ENCODE measurements at regions not wholly inside any gene's neighbourhood (a gene's known extent, or its start where the extent isn't known, plus 50 kb on each side); places are given as distances from the start of the nearest gene placed in this dataset.

DNA sequence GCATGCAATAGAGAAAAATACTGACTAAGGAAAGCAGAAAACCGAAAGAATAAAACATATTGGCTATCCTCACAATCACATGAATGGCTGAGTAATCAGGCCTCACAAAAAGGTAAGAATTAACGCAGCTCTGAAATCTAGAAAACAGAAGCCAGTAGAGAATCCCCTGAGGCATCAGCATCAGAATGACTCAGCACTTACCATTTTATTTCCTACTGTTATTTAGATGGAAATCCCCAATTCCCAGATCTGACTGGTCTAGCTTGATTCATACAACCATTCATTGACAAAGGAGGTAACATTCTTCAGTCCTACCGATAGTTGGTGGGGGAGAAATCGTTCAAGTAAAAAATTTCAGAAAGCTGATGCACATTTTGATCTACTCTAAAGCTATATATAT lies 1408.4 kb upstream of the WWC1 start:
- H3K4me1 Mint-ChIP-seq, result no peaks in the 10 kb centered on the region

GRCh38 chr5:166898166-166898565 lies 1393.3 kb upstream of the WWC1 start:
- no peak overlapping the region for H3K4me3 ChIP-seq (ENCODE audit: low read length in 2 of 2)
- no peaks in the 10 kb centered on the region for H3K9me3 ChIP-seq (ENCODE audit: control insufficient read depth in 1 of 2, low read length in 2 of 2)
- intact Hi-C loops (cut with micrococcal nuclease), result no loop called here
- H3K27me3 ChIP-seq (ENCODE audit: insufficient read depth, low read length), result no peaks in the 10 kb centered on the region
- H3K27ac Mint-ChIP-seq, result no peak overlapping the region
- no peak overlapping the region for H3K27ac ChIP-seq (ENCODE audit: low read depth, low read length)
- no peak overlapping the region for H3K4me3 Mint-ChIP-seq
- no peaks in the 10 kb centered on the region for H3K4me1 ChIP-seq (ENCODE audit: insufficient read depth, low read length)
- ChIA-PET POLR2A (ENCODE audit: partially characterized antibody) (no interaction called here), CTCF (ENCODE audit: partially characterized antibody) (no interaction called here)
- no peaks in the 10 kb centered on the region for H3K36me3 ChIP-seq (ENCODE audit: insufficient read depth, low read length)
- no peak for DNase-seq
- no peaks in the 10 kb centered on the region for H3K36me3 Mint-ChIP-seq
- peaks cover 0 to 6% (median 4%) of the 10 kb centered on the region in 8 donors for H3K9me3 Mint-ChIP-seq
- no peaks in the 10 kb centered on the region for H3K4me1 Mint-ChIP-seq
- no peaks in the 10 kb centered on the region for H3K27me3 Mint-ChIP-seq

More for the DNA sequence above, 1408.4 kb upstream of the WWC1 start:
- Histone ChIP-seq H3K27me3 (ENCODE audit: insufficient read depth, low read length) (no peaks in the 10 kb centered on the region), H3K36me3 (ENCODE audit: insufficient read depth, low read length) (no peaks in the 10 kb centered on the region), H3K27ac (ENCODE audit: low read depth, low read length) (no peak overlapping the region), H3K9me3 (ENCODE audit: control insufficient read depth in 1 of 2, low read length in 2 of 2) (no peaks in the 10 kb centered on the region), H3K4me1 (ENCODE audit: insufficient read depth, low read length) (no peaks in the 10 kb centered on the region), H3K4me3 (ENCODE audit: low read length in 2 of 2) (no peak overlapping the region)
- H3K36me3 Mint-ChIP-seq, result no peaks in the 10 kb centered on the region
- no peak overlapping the region for H3K27ac Mint-ChIP-seq
- H3K4me3 Mint-ChIP-seq, result no peak overlapping the region
- no peak for DNase-seq
- POLR2A ChIA-PET (ENCODE audit: partially characterized antibody), result no interaction called here
- CTCF ChIA-PET (ENCODE audit: partially characterized antibody), result no interaction called here
- H3K9me3 Mint-ChIP-seq, result peaks cover 0 to 8% (median 0%) of the 10 kb centered on the region in 8 donors
- intact Hi-C loops (cut with micrococcal nuclease), result no loop called here
- H3K27me3 Mint-ChIP-seq, result no peaks in the 10 kb centered on the region

- ChIA-PET CTCF (ENCODE audit: partially characterized antibody) (no interaction called here), POLR2A (ENCODE audit: partially characterized antibody) (no interaction called here)
- no peak overlapping the region for H3K4me3 Mint-ChIP-seq
- intact Hi-C loops (cut with micrococcal nuclease), result no loop called here
- no peaks in the 10 kb centered on the region for H3K36me3 Mint-ChIP-seq
- H3K4me1 ChIP-seq (ENCODE audit: insufficient read depth, low read length), result no peaks in the 10 kb centered on the region
- H3K9me3 ChIP-seq (ENCODE audit: control insufficient read depth in 1 of 2, low read length in 2 of 2), result no peaks in the 10 kb centered on the region
- no peak overlapping the region for H3K27ac ChIP-seq (ENCODE audit: low read depth, low read length)
- no peak overlapping the region for H3K27ac Mint-ChIP-seq
- no peak for DNase-seq
- no peaks in the 10 kb centered on the region for H3K36me3 ChIP-seq (ENCODE audit: insufficient read depth, low read length)
- no peaks in the 10 kb centered on the region for H3K4me1 Mint-ChIP-seq
- no peaks in the 10 kb centered on the region for H3K27me3 Mint-ChIP-seq
- no peak overlapping the region for H3K4me3 ChIP-seq (ENCODE audit: low read length in 2 of 2)
- H3K27me3 ChIP-seq (ENCODE audit: insufficient read depth, low read length), result no peaks in the 10 kb centered on the region
- H3K9me3 Mint-ChIP-seq, result peaks cover 0 to 6% (median 3%) of the 10 kb centered on the region in 8 donors
These were observed 1392.1 kb upstream of the WWC1 start for GRCh38 chr5:166899343-166899742.

DNA sequence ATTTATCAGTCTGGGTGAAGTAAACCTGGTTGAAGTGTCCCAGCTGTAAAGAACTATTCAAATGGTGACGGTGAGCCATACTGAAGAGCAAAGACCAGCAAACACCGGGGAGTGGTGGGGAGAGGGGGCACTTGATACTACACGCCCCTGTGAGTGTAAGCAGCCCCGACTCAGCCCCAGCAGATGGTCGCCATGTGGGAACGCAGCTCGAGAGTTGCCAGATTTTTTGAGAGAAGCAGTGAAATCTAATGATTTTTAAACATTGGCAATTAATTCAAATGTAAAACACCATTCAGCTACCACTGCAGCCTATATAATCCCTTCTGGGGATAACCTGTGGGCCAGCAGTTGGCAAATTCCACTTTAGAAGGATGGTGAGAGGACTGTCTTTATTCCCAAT lies 1386.9 kb upstream of the WWC1 start:
- H3K36me3 ChIP-seq (ENCODE audit: insufficient read depth, low read length), result no peaks in the 10 kb centered on the region
- no peak for DNase-seq
- POLR2A ChIA-PET (ENCODE audit: partially characterized antibody), result no interaction called here
- H3K27ac ChIP-seq (ENCODE audit: low read depth, low read length), result no peak overlapping the region
- H3K9me3 ChIP-seq (ENCODE audit: control insufficient read depth in 1 of 2, low read length in 2 of 2), result no peaks in the 10 kb centered on the region
- no peaks in the 10 kb centered on the region for H3K27me3 Mint-ChIP-seq
- no peaks in the 10 kb centered on the region for H3K4me1 ChIP-seq (ENCODE audit: insufficient read depth, low read length)
- peaks cover 0 to 9% (median 2%) of the 10 kb centered on the region in 8 donors for H3K9me3 Mint-ChIP-seq
- no peaks in the 10 kb centered on the region for H3K4me1 Mint-ChIP-seq
- H3K4me3 Mint-ChIP-seq, result no peak overlapping the region
- H3K27ac Mint-ChIP-seq, result no peak overlapping the region
- intact Hi-C loops (cut with micrococcal nuclease), result no loop called here
- H3K4me3 ChIP-seq (ENCODE audit: low read length in 2 of 2), result no peak overlapping the region
- H3K27me3 ChIP-seq (ENCODE audit: insufficient read depth, low read length), result no peaks in the 10 kb centered on the region
- CTCF ChIA-PET (ENCODE audit: partially characterized antibody), result no interaction called here
- H3K36me3 Mint-ChIP-seq, result no peaks in the 10 kb centered on the region

GRCh38 chr5:166906991-166907713 lies 1384.3 kb upstream of the WWC1 start:
- Mint-ChIP-seq H3K9me3 (peaks cover 0 to 8% (median 0%) of the 10 kb centered on the region in 8 donors), H3K27me3 (no peaks in the 10 kb centered on the region), H3K27ac (no peak overlapping the region)

DNA sequence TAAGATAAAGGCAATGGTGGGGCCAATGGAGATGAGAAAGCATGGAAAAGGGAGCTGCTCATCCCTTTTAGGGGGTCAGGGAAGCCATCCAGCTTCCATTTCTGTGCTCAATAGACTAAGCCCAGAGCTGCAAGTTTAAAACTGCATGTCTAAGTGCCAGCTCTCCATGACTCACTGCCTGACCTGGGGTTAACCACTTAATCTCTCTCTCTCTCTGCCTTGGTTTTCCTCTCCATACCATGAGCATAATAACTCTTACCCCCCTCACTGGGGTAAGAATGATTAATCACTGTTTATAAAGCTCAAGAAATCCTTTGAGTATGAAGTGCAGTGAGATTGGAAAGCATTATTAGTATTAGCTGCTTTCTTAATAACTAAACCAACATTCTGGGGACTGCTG lies 1382.4 kb upstream of the WWC1 start:
- Histone ChIP-seq H3K27me3 (ENCODE audit: insufficient read depth, low read length) (no peaks in the 10 kb centered on the region), H3K4me1 (ENCODE audit: insufficient read depth, low read length) (no peaks in the 10 kb centered on the region), H3K9me3 (ENCODE audit: control insufficient read depth in 1 of 2, low read length in 2 of 2) (no peaks in the 10 kb centered on the region), H3K27ac (ENCODE audit: low read depth, low read length) (no peak overlapping the region), H3K4me3 (ENCODE audit: low read length in 2 of 2) (no peak overlapping the region), H3K36me3 (ENCODE audit: insufficient read depth, low read length) (no peaks in the 10 kb centered on the region)
- no peak for DNase-seq
- Mint-ChIP-seq H3K27me3 (no peaks in the 10 kb centered on the region), H3K36me3 (no peaks in the 10 kb centered on the region), H3K9me3 (peaks cover 0 to 6% (median 0%) of the 10 kb centered on the region in 8 donors), H3K27ac (no peak overlapping the region), H3K4me3 (no peak overlapping the region), H3K4me1 (no peaks in the 10 kb centered on the region)
- intact Hi-C loops (cut with micrococcal nuclease), result no loop called here
- POLR2A ChIA-PET (ENCODE audit: partially characterized antibody), result no interaction called here
- CTCF ChIA-PET (ENCODE audit: partially characterized antibody), result no interaction called here

More at GRCh38 chr5:166906991-166907713, 1384.3 kb upstream of the WWC1 start:
- no peak for DNase-seq
- POLR2A ChIA-PET (ENCODE audit: partially characterized antibody), result no interaction called here
- Histone ChIP-seq H3K36me3 (ENCODE audit: insufficient read depth, low read length) (no peaks in the 10 kb centered on the region), H3K27me3 (ENCODE audit: insufficient read depth, low read length) (no peaks in the 10 kb centered on the region), H3K9me3 (ENCODE audit: control insufficient read depth in 1 of 2, low read length in 2 of 2) (no peaks in the 10 kb centered on the region), H3K4me3 (ENCODE audit: low read length in 2 of 2) (no peak overlapping the region), H3K27ac (ENCODE audit: low read depth, low read length) (no peak overlapping the region), H3K4me1 (ENCODE audit: insufficient read depth, low read length) (no peaks in the 10 kb centered on the region)
- no peaks in the 10 kb centered on the region for H3K36me3 Mint-ChIP-seq
- no peaks in the 10 kb centered on the region for H3K4me1 Mint-ChIP-seq
- CTCF ChIA-PET (ENCODE audit: partially characterized antibody), result no interaction called here
- intact Hi-C loops (cut with micrococcal nuclease), result no loop called here
- H3K4me3 Mint-ChIP-seq, result no peak overlapping the region

- H3K4me3 Mint-ChIP-seq, result no peak overlapping the region
- H3K27me3 ChIP-seq (ENCODE audit: insufficient read depth, low read length), result no peaks in the 10 kb centered on the region
- no peak overlapping the region for H3K27ac Mint-ChIP-seq
- ChIA-PET POLR2A (ENCODE audit: partially characterized antibody) (no interaction called here), CTCF (ENCODE audit: partially characterized antibody) (no interaction called here)
- intact Hi-C loops (cut with micrococcal nuclease), result no loop called here
- no peaks in the 10 kb centered on the region for H3K36me3 Mint-ChIP-seq
- no peak overlapping the region for H3K4me3 ChIP-seq (ENCODE audit: low read length in 2 of 2)
- H3K9me3 ChIP-seq (ENCODE audit: control insufficient read depth in 1 of 2, low read length in 2 of 2), result no peaks in the 10 kb centered on the region
- peaks cover 0 to 7% (median 0%) of the 10 kb centered on the region in 8 donors for H3K9me3 Mint-ChIP-seq
- no peak overlapping the region for H3K27ac ChIP-seq (ENCODE audit: low read depth, low read length)
- no peaks in the 10 kb centered on the region for H3K4me1 Mint-ChIP-seq
- no peaks in the 10 kb centered on the region for H3K27me3 Mint-ChIP-seq
- H3K36me3 ChIP-seq (ENCODE audit: insufficient read depth, low read length), result no peaks in the 10 kb centered on the region
- DNase-seq, result no peak
- no peaks in the 10 kb centered on the region for H3K4me1 ChIP-seq (ENCODE audit: insufficient read depth, low read length)
These were observed 1381.5 kb upstream of the WWC1 start for GRCh38 chr5:166909926-166910325.

DNA sequence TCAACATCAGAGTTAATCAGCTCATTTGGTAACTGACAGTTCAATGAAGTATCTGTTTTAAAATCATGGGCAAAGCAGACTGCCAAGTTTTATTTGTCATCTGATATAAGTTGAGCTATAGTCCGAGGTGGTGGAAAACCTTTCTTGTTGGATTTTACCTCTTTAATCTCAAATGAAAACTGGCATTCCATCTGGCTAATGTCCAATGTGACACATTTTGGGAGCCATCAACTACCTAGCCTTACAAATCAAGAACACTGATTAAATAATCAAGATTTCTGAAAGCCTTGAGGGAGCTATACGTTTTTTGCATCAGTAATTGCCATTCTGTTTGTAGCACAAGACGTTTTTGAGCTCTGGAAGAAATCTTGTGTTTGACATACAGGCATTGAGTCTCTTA lies 1380.5 kb upstream of the WWC1 start:
- Mint-ChIP-seq H3K9me3 (peaks cover 0 to 7% (median 0%) of the 10 kb centered on the region in 8 donors), H3K4me3 (peak overlapping the region in 1 of 8 donors; percentile 42), H3K36me3 (no peaks in the 10 kb centered on the region), H3K27ac (no peak overlapping the region), H3K4me1 (no peaks in the 10 kb centered on the region), H3K27me3 (no peaks in the 10 kb centered on the region)
- DNase-seq, result no peak
- POLR2A ChIA-PET (ENCODE audit: partially characterized antibody), result no interaction called here
- Histone ChIP-seq H3K36me3 (ENCODE audit: insufficient read depth, low read length) (no peaks in the 10 kb centered on the region), H3K4me3 (ENCODE audit: low read length in 2 of 2) (no peak overlapping the region), H3K27ac (ENCODE audit: low read depth, low read length) (no peak overlapping the region), H3K4me1 (ENCODE audit: insufficient read depth, low read length) (no peaks in the 10 kb centered on the region), H3K27me3 (ENCODE audit: insufficient read depth, low read length) (no peaks in the 10 kb centered on the region), H3K9me3 (ENCODE audit: control insufficient read depth in 1 of 2, low read length in 2 of 2) (no peaks in the 10 kb centered on the region)
- CTCF ChIA-PET (ENCODE audit: partially characterized antibody), result no interaction called here
- intact Hi-C loops (cut with micrococcal nuclease), result no loop called here

Data from CD4-positive, alpha-beta memory T cell (primary cell).